Fibroblast of peridontal ligament (primary cell): ENCODE measurements at regions not wholly inside any gene's neighbourhood (a gene's known extent, or its start where the extent isn't known, plus 50 kb on each side); places are given as distances from the start of the nearest gene placed in this dataset.
A peak's percentile ranks its signal among the peaks of the same experiment; 100 is the strongest.
"Not testable (repeated sequence)": the region's sequence is repeated elsewhere in the genome, so short reads cannot be mapped to it uniquely, and the experiment has no call there.

Source experiments
- DNase-seq: peaks from one replicate; pipeline ENCODE4 v3.0.0-alpha.2; 2010; ENCODE audit errors: extremely low read depth

GRCh38 chr1:99444211-99444927 lies 180.1 kb downstream of the PLPPR4 start:
- DNase-seq: not testable (repeated sequence)

DNA sequence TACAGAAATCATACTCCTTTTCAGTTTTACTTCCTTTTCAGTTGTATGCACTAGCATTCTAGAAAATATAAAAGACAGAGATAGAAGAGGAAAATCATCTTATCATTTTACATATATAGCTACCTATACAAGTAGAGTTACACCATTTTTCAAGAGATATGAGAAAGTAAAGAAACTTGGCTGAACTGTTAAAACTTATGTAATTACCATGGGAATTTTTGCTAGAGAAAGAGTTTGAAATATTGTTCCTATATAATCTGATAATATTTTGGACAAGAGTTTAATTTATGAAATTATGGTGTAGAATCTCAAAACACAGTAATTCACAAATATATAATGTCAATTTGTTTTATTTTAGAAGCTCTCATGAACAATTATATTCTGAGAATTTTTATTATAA lies 180.8 kb downstream of the PLPPR4 start:
- no peak for DNase-seq

- DNase-seq: peak; percentile 90
These were observed 181.2 kb downstream of the PLPPR4 start for GRCh38 chr1:99445486-99445885.

GRCh38 chr1:99447721-99448120 lies 183.4 kb downstream of the PLPPR4 start:
- DNase-seq: no peak

GRCh38 chr1:99455760-99456159 lies 190.2 kb upstream of the PALMD start:
- DNase-seq: no peak

GRCh38 chr1:99456536-99456935 lies 189.4 kb upstream of the PALMD start:
- DNase-seq: no peak

DNA sequence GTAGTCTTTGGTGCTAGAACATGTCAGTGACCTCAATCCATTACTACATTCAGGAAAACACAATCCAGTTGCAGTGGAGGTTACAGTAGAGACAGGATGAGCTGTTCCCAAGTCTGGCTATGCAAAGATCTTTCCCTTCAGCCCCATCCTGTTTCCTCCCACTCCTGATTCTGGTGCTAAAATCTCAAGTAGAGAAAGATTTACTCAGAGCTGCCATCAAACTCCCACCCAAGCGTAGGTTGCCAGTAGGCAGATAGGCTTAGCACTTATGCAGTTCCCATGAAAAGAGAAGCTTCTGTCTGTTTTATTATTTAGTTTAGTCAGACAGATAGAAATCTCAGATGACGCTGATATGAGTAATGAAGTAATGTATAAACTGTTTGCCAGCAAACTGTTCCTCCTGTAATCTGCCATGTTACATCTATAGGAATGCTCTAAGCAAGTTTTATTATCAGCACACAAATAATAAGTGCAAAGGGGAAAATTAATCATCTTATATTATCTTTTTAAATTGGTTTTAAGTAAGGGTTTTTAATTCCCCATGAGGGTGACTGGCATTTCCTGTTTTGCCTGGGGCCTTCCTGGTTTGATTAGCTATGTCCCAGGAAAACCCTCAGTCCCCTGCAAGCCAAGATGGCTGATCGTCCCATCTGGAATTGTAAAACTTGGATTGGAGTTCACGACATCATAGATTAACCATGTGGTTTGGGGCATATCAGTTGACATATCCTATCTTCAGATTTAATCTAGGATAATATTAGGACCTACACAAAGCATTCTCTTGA lies 188.3 kb upstream of the PALMD start:
- peak; percentile 48 for DNase-seq

DNA sequence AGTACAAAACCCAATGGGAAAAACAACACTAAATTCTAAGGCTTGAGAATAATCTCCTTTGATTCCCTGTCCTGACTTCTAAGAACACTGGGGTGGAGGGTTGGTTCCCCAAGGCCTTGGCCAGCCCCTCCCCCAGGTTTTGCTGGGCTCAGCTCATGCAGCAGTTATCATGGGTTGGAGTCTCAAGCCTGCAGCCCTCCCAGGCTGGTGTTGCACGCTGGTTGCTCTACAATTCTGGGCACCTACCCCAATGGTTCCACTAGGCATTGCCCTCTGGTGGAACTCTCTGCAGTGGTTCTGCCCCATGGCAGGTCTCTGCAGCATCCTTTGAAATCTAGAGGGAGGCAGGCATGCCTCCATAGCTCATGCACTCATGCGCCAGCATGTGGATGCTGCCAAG lies 184.4 kb upstream of the PALMD start:
- no peak for DNase-seq

DNA sequence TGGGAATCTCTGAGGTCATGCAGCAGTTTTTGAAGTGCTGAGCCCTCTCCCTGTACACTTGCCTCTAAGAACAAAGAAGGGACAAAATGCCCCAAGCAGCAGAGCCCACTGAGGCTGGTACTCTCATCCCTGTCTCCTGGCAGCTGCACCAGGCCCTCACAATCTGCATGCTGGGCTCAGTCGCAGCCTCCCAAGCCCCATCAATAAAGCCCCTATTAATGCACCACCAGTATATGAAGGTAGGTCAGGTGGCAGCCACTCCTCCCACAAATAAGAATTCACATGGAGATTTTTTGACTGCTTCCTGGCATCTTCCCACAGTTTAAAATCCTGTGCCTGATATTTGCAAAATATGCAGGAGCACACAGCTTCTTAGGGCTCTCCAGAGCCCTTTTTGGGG lies 181.2 kb upstream of the PALMD start:
- DNase-seq: no peak

DNA sequence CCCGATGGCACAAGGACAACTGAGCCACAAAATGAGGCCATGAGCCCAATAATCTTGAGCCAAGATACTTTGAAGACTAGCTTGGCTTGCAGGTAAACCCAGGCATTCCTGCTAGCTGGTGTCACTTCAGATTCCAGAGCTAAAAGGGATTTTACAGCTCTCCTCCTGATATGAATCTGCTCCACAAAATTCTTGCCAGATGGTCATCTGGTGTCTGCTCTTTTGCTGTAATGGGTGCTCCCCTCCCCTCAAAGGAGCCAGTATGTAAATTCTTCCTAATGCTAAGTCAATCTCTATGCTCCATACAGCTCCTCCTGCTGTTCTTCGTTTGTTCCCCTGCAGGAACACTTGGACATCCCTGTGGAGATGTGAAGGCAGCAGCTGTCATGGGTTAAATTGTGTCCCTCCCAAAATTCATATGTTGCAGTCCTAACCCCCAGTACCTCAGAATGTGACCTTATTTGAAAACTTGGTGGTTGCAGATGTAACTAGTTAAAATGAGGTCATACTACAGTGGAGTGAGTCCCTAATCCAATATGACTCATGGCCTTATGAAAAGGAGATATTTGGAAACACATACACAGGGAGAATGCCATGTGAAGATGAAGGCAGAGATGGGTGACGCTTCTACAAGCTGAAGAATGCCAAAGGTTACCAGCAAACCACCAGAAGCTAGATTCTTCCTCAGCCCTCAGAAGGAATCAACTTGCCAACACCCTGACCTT lies 180.6 kb upstream of the PALMD start:
- DNase-seq: peak; percentile 95

DNA sequence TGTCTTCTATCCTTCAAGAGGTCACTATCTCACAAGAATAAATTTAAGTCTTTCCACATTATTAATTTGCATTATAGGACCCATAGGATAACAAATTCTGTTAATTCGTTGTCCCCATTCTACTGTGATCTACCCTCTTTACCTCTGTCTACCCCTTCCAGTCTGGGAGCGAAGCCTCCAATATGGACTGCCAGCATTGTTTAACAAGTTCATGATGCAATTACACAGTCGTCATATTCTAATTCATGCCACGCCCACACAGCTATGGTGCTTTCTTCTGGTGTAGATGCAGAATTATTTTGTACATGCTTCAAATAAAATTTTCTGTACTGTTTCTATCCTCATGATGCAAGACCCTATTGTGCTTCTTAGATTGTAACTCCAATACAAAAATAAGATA lies 178.3 kb upstream of the PALMD start:
- no peak for DNase-seq

DNA sequence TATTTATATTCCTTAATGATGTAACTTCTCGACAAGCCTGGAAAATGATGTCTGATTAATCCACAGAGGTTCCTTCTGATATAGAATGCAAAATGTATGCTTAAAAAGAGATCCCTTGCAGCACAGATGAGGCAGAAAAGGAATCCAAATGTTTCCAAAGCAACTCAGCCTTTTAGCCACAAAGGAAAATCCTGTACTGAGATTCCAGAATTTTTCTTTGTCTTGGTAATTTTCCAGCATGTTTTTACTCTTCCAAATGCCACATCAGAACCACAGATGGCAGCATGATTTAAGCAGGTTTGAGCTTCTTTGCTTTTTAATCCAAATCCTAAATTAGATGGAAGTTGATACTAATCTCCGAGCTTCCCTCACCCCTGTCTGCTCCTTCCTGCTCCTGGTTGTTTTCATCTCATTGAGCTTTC lies 176.4 kb upstream of the PALMD start:
- peak; percentile 83 for DNase-seq

GRCh38 chr1:99472893-99473292 lies 173.0 kb upstream of the PALMD start:
- DNase-seq: peak; percentile 35

GRCh38 chr1:99474350-99474893 lies 171.5 kb upstream of the PALMD start:
- no peak for DNase-seq

DNA sequence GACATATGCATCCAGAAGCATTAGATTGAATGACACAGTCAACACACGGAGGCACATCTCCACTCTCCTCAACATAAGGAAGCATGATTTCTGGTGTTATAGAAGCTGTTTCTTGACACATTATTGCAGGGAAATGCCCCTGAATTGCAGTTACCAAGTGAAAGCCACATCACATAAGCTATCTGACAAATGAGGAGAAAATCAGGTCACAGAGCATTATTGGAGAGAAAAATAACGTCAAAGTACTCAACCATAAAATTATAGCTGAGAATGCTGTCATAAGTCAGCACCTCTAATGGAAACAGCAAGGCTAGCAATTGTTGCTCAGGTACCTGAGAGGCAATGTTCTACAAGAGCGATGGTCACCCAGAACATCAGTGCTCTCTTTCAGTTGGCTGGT lies 169.9 kb upstream of the PALMD start:
- DNase-seq: no peak

DNA sequence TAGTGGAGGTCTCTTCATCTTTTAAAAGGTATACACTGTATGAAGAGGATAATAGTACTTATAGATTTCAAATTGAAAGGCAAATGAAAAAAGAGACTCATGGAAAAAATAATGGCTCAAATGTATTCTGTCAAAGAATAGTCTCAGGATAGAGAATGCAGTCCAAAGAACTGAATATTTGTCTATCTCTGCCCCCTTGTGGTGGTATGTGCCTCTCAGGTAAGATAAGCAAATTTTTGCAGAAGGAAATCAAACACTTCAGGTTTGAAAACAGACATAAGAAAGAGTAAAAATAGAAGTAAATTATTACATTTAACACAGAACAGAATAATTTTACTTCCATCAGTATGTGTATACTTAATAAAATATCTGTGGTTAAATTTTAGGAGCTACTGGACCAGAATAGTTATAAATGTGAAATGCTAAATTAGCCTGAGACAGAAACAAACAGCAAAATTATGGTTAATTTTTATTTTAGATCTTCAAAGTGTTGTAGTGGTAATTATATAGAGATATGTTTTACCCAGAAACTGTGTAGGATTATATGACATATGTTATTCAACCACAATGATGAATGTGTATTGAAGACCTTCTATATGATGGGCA lies 164.4 kb upstream of the PALMD start:
- DNase-seq: peak; percentile 83

DNA sequence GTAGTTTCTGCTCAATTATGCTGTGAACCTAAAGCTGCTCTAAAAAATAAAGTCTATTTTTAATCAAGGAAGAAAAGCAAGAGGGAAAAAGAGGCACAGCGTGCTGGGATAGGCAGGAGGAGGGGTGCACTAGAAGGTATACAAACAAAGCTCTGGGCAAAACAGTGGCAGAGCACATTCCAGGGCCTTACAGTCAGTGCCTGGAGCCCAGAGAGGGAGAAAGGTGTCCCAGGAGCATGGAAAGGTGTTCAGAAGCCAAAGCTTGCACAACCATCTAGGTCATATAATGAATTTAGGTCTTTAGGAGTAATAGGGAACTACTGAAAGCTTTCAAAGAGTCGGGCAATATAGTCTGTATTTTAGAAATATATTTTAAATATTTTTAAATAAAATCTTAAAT lies 163.6 kb upstream of the PALMD start:
- no peak for DNase-seq

DNA sequence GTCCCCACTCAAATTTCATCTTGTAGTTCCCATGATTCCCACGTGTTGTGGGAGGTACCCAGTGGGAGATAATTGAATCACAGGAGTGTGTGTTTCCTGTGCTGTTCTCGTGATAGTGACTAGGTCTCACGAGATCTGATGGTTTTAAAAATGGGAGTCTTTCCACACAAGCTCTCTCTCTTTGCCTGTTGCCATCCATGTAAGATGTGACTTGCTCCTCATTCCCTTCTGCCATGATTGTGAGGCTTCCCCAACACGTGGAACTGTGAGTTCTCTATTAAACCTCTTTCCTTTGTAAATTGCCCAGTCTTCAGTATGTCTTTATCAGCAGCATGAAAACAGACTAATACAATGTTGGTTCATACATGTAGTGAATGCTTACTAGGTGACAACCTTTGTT lies 163.2 kb upstream of the PALMD start:
- DNase-seq: no peak

DNA sequence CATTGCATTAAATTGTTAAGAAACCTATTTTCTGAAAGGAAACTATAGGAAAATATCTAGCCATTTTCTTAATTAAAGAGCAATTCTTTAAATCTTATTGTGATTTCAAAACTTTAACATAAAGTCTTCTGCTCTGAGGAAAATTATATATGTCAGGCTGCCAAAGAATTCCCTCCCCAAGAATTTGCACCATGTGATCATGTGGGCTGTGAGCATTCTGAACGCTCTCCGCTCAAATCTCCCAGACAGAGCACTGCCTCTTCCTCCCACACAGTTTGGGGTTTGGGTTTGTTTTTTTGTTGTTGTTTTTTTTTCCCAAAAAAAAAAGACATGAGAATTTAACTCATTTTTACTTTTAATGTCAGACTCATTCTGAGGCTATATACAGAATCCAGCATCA lies 155.9 kb upstream of the PALMD start:
- peak; percentile 31 for DNase-seq

GRCh38 chr1:99496067-99496466 lies 149.8 kb upstream of the PALMD start:
- no peak for DNase-seq

- DNase-seq: no peak
These were observed 148.2 kb upstream of the PALMD start for GRCh38 chr1:99497690-99498089.

DNA sequence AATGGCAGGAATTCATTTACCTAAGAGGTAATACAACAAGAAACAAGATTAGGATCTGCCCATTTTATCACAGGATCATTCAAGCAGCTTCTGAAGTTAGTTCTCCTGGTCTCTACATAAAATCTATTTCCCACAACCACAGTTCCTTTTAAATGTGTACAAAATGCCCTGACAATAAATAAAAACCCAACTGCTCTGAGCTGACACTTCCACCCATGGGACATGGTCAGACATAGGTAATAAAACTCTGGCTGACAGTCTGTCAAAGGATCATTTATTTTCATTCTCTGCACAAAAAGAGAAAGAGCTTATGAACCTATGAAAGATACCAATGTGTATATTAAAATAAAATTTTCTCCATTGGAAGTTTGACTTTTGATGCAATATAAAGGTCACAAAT lies 145.4 kb upstream of the PALMD start:
- no peak for DNase-seq
